ENCODE measurements at regions not wholly inside any gene's neighbourhood (a gene's known extent, or its start where the extent isn't known, plus 50 kb on each side); places are given as distances from the start of the nearest gene placed in this dataset.

- no peak for DNase-seq (ENCODE audit: low read depth)
These were observed 226.6 kb upstream of the TLE3 start for GRCh38 chr15:70324001-70324974.

- no peak for DNase-seq (ENCODE audit: low read depth)
These were observed 225.6 kb upstream of the TLE3 start for GRCh38 chr15:70323111-70323851.

GRCh38 chr15:70322051-70322668 is 224.4 kb upstream of the TLE3 start:
- no peak for DNase-seq (ENCODE audit: low read depth)

- no peak for DNase-seq (ENCODE audit: low read depth)
These were observed 223.6 kb upstream of the TLE3 start for GRCh38 chr15:70321172-70321819.

GRCh38 chr15:70320482-70320881 is 222.8 kb upstream of the TLE3 start:
- DNase-seq (ENCODE audit: low read depth) = no peak

GRCh38 chr15:70320077-70320476 is 222.4 kb upstream of the TLE3 start:
- no peak for DNase-seq (ENCODE audit: low read depth)

GRCh38 chr15:70319466-70319865 is 221.7 kb upstream of the TLE3 start:
- no peak for DNase-seq (ENCODE audit: low read depth)

- no peak for DNase-seq (ENCODE audit: low read depth)
These were observed 221.1 kb upstream of the TLE3 start for GRCh38 chr15:70318594-70319465.

GRCh38 chr15:70316059-70316600 is 218.4 kb upstream of the TLE3 start:
- DNase-seq (ENCODE audit: low read depth) = no peak

GRCh38 chr15:70315431-70315830 is 217.7 kb upstream of the TLE3 start:
- DNase-seq (ENCODE audit: low read depth) = no peak

- DNase-seq (ENCODE audit: low read depth) = no peak
These were observed 217.0 kb upstream of the TLE3 start for GRCh38 chr15:70314688-70315087.

GRCh38 chr15:70314018-70314354 is 216.3 kb upstream of the TLE3 start:
- DNase-seq (ENCODE audit: low read depth) = no peak

GRCh38 chr15:70313099-70314017 is 215.6 kb upstream of the TLE3 start:
- DNase-seq (ENCODE audit: low read depth) = no peak

- DNase-seq (ENCODE audit: low read depth) = no peak
These were observed 214.1 kb upstream of the TLE3 start for GRCh38 chr15:70311821-70312220.

- DNase-seq (ENCODE audit: low read depth) = no peak
These were observed 212.0 kb upstream of the TLE3 start for GRCh38 chr15:70309716-70310115.

- DNase-seq (ENCODE audit: low read depth) = no peak
These were observed 211.2 kb upstream of the TLE3 start for GRCh38 chr15:70308735-70309434.

- DNase-seq (ENCODE audit: low read depth) = no peak
These were observed 210.5 kb upstream of the TLE3 start for GRCh38 chr15:70308011-70308734.

- DNase-seq (ENCODE audit: low read depth) = no peak
These were observed 208.9 kb upstream of the TLE3 start for GRCh38 chr15:70306582-70306981.

GRCh38 chr15:70306081-70306480 is 208.4 kb upstream of the TLE3 start:
- DNase-seq (ENCODE audit: low read depth) = no peak
